CD14-positive monocyte (primary cell): ENCODE measurements at regions not wholly inside any gene's neighbourhood (a gene's known extent, or its start where the extent isn't known, plus 50 kb on each side); places are given as distances from the start of the nearest gene placed in this dataset.
"Not testable (repeated sequence)": the region's sequence is repeated elsewhere in the genome, so short reads cannot be mapped to it uniquely, and the experiment has no call there.

Source experiments
- DNase-seq, 3 donors: peaks; one replicate each; pipeline ENCODE4 v3.0.0-alpha.2; 2011 to 2022
- H2AFZ ChIP-seq: 2 replicates; pipeline ENCODE4 v1.6.0; 2012; ENCODE audit warnings: mild to moderate bottlenecking, low read depth, low read length, inconsistent platforms; ENCODE audit not compliant: insufficient read depth, poor library complexity, severe bottlenecking
- H3K27ac ChIP-seq, 2 donors: 1 replicate in 1 of 2; 2 replicates in 1 of 2; pipeline ENCODE4 v1.5.1; 2012 to 2013; ENCODE audit warnings: low read length in 2 of 2, control low read depth in 1 of 2, inconsistent platforms in 1 of 2, low read depth in 1 of 2, mild to moderate bottlenecking in 1 of 2
- H3K27me3 ChIP-seq, 2 donors: one replicate each; pipeline versions ENCODE4 v1.6.0 to v1.6.1; 2011 to 2013; ENCODE audit warnings: low read length in 2 of 2; ENCODE audit not compliant: control insufficient read depth in 2 of 2, insufficient read depth in 2 of 2
- H3K36me3 ChIP-seq, 2 donors: replicated peaks in 1 of 2; 1 replicate in 1 of 2; 2 replicates in 1 of 2; pipeline versions ENCODE4 v1.5.1 to v1.6.1; 2012 to 2013; ENCODE audit warnings: low read length in 2 of 2, control low read depth in 1 of 2, inconsistent platforms in 1 of 2, mild to moderate bottlenecking in 1 of 2; ENCODE audit not compliant: insufficient read depth in 2 of 2, control insufficient read depth in 1 of 2
- H3K4me1 ChIP-seq, 2 donors: 1 replicate in 1 of 2; 2 replicates in 1 of 2; pipeline versions ENCODE4 v1.5.1 to v1.6.1; 2012 to 2013; ENCODE audit warnings: low read length in 2 of 2, control low read depth in 1 of 2, inconsistent platforms in 1 of 2, mild to moderate bottlenecking in 1 of 2, moderate library complexity in 1 of 2; ENCODE audit not compliant: insufficient read depth in 2 of 2, control insufficient read depth in 1 of 2
- H3K4me2 ChIP-seq: replicated peaks from 2 replicates; pipeline ENCODE3; 2012; ENCODE audit warnings: low read length, moderate library complexity, mild to moderate bottlenecking; ENCODE audit not compliant: poor library complexity, severe bottlenecking; ENCODE audit errors: extremely low read depth
- H3K4me3 ChIP-seq, 3 experiments: fragments of 200-600 bp in 1 of 3; sonication (generic) in 1 of 3; replicated peaks in 1 of 3; 1 replicate in 2 of 3; 2 replicates in 1 of 3; pipeline ENCODE4 v1.5.1; 2011 to 2013; ENCODE audit warnings: low read length in 3 of 3, mild to moderate bottlenecking in 3 of 3, control low read depth in 2 of 3, low read depth in 2 of 3, inconsistent platforms in 1 of 3, moderate library complexity in 1 of 3
- H3K79me2 ChIP-seq: 2 replicates; pipeline ENCODE4 v1.6.0; 2012; ENCODE audit warnings: mild to moderate bottlenecking, control low read depth, inconsistent platforms, low read length, moderate library complexity; ENCODE audit not compliant: insufficient read depth
- H3K9ac ChIP-seq: 2 replicates; pipeline ENCODE4 v1.6.0; 2017; ENCODE audit warnings: low read length, mild to moderate bottlenecking; ENCODE audit not compliant: insufficient read depth, poor library complexity, severe bottlenecking
- H3K9me3 ChIP-seq, 2 donors: replicated peaks in 1 of 2; 1 replicate in 1 of 2; 2 replicates in 1 of 2; pipeline versions ENCODE4 v1.5.1 to v1.6.1; 2012 to 2013; ENCODE audit warnings: low read length in 2 of 2, control low read depth in 1 of 2; ENCODE audit not compliant: control insufficient read depth in 1 of 2, insufficient read depth in 1 of 2
- H4K20me1 ChIP-seq: 2 replicates; pipeline ENCODE4 v1.6.0; 2012; ENCODE audit warnings: mild to moderate bottlenecking, low read length, control low read depth, moderate library complexity; ENCODE audit not compliant: insufficient read depth
- H3K27ac Mint-ChIP-seq, 7 donors: one replicate each; pipeline ENCODE4 v1.8.0; 2020; ENCODE audit warnings: mild to moderate bottlenecking in 7 of 7, mixed read lengths in 7 of 7, moderate library complexity in 6 of 7, inconsistent platforms in 2 of 7
- H3K27me3 Mint-ChIP-seq, 3 donors: one replicate each; pipeline ENCODE4 v1.8.0; 2021 to 2022; ENCODE audit warnings: low read depth in 3 of 3, mild to moderate bottlenecking in 3 of 3, mixed read lengths in 3 of 3, moderate library complexity in 3 of 3, inconsistent platforms in 1 of 3
- H3K36me3 Mint-ChIP-seq, 2 donors: one replicate each; pipeline ENCODE4 v1.8.0; 2020; ENCODE audit warnings: mixed read lengths in 2 of 2, inconsistent platforms in 1 of 2, mild to moderate bottlenecking in 1 of 2
- H3K4me1 Mint-ChIP-seq: one replicate; pipeline ENCODE4 v1.8.0; 2020; ENCODE audit warnings: mild to moderate bottlenecking, mixed read lengths
- H3K4me3 Mint-ChIP-seq, 2 donors: one replicate each; pipeline ENCODE4 v1.8.0; 2020; ENCODE audit warnings: mild to moderate bottlenecking in 2 of 2, mixed read lengths in 2 of 2, moderate library complexity in 1 of 2
- H3K9me3 Mint-ChIP-seq, 7 donors: one replicate each; pipeline ENCODE4 v1.8.0; 2020 to 2022; ENCODE audit warnings: mixed read lengths in 7 of 7, mild to moderate bottlenecking in 6 of 7, moderate library complexity in 6 of 7, inconsistent platforms in 2 of 7
- WGBS: methylation state at CpG from one replicate; pipeline ENCODE4 v1.1.5; 2013; ENCODE audit warnings: missing lambda C conversion rate; ENCODE audit not compliant: insufficient coverage; 5-methylcytosine and 5-hydroxymethylcytosine counted together
- intact Hi-C, 2 donors: fragments of 100-400 bp; cut with micrococcal nuclease; formaldehyde crosslinking; loops; one replicate each; pipeline versions ENCODE4 v1.15.0 to v1.15.1; 2023
- TF ChIP-seq, protein P1 (sequence below): fragments of 200-600 bp; IDR thresholded peaks from one replicate; pipeline ENCODE4 v1.8.0; 2022; ENCODE audit warnings: antibody characterized with exemption, mild to moderate bottlenecking

DNA sequence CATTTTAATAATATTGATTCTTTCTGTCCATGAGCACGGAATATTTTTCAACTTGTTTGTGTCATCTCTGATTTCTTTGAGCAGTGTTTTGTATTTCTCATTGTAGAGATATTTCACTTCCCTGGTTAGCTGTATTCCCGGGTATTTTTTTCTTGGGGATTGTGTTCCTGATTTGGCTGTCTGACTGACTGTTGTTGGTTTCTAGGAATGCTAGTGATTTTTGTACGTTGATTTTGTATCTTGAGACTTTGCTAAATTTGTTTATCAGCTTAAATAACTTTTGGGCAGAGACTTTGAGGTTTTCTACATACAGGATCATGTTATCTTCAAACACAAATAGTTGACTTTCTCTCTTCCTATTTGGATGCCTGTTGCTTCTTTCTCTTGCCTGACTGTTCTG is 418.8 kb upstream of the ALCAM start:
- Mint-ChIP-seq H3K27ac (no peak overlapping the region), H3K27me3 (peaks cover 0 to 5% (median 0%) of the 10 kb centered on the region in 3 donors), H3K36me3 (no peaks in the 10 kb centered on the region), H3K4me1 (no peaks in the 10 kb centered on the region), H3K9me3 (peaks cover 0 to 12% (median 5%) of the 10 kb centered on the region in 7 donors), H3K4me3 (no peak overlapping the region)
- no peak overlapping the region for H3K9ac ChIP-seq
- H3K27ac ChIP-seq: no peak overlapping the region
- H3K79me2 ChIP-seq: no peaks in the 10 kb centered on the region
- intact Hi-C loops: no loop called here
- H3K4me1 ChIP-seq: no peaks in the 10 kb centered on the region
- no peaks in the 10 kb centered on the region for H3K27me3 ChIP-seq
- no peak overlapping the region for H3K4me3 ChIP-seq
- no peaks in the 10 kb centered on the region for H3K36me3 ChIP-seq
- peaks cover 0 to 12% of the 10 kb centered on the region in 2 donors for H3K9me3 ChIP-seq
- no peak overlapping the region for H3K4me2 ChIP-seq
- DNase-seq: no peak
- no peak overlapping the region for H2AFZ ChIP-seq
- no peaks in the 10 kb centered on the region for H4K20me1 ChIP-seq
- WGBS: 71% methylated on average over 1 of the region's 3 CpGs
- TF ChIP-seq, protein P1, sequence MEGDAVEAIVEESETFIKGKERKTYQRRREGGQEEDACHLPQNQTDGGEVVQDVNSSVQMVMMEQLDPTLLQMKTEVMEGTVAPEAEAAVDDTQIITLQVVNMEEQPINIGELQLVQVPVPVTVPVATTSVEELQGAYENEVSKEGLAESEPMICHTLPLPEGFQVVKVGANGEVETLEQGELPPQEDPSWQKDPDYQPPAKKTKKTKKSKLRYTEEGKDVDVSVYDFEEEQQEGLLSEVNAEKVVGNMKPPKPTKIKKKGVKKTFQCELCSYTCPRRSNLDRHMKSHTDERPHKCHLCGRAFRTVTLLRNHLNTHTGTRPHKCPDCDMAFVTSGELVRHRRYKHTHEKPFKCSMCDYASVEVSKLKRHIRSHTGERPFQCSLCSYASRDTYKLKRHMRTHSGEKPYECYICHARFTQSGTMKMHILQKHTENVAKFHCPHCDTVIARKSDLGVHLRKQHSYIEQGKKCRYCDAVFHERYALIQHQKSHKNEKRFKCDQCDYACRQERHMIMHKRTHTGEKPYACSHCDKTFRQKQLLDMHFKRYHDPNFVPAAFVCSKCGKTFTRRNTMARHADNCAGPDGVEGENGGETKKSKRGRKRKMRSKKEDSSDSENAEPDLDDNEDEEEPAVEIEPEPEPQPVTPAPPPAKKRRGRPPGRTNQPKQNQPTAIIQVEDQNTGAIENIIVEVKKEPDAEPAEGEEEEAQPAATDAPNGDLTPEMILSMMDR: no peak

DNA sequence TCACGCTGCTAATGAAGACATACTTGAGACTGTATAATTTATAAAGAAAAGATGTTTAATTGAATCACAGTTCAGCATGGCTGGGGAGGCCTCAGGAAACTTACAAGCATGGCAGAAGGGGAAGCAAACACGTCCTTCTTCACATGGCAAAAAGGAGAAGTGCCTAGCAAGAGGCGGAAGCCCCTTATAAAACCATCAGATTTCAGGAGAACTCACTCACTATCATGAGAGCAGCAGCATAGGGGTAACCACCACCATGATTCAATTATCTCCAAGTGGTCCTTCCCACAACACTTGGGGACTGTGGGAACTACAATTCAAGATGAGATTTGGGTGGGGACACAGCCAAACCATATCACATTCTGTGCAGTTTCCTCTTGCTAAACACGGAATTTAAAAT is 416.9 kb upstream of the ALCAM start:
- H3K4me1 ChIP-seq, H3K36me3 Mint-ChIP-seq, H3K27ac ChIP-seq, H2AFZ ChIP-seq, intact Hi-C loops, H4K20me1 ChIP-seq, H3K79me2 ChIP-seq, H3K27ac Mint-ChIP-seq, H3K9ac ChIP-seq, H3K4me2 ChIP-seq, H3K4me3 Mint-ChIP-seq, H3K4me1 Mint-ChIP-seq, H3K9me3 ChIP-seq, DNase-seq, H3K36me3 ChIP-seq, H3K27me3 ChIP-seq, H3K27me3 Mint-ChIP-seq, H3K4me3 ChIP-seq: not testable (repeated sequence)
- H3K9me3 Mint-ChIP-seq: peaks cover 0 to 12% (median 5%) of the 10 kb centered on the region in 7 donors
- WGBS: 0% methylated on average over 1 of the region's 4 CpGs
